CD14-positive monocyte (primary cell): ENCODE measurements at regions not wholly inside any gene's neighbourhood (a gene's known extent, or its start where the extent isn't known, plus 50 kb on each side); places are given as distances from the start of the nearest gene placed in this dataset.
A peak's percentile ranks its signal among the peaks of the same experiment; 100 is the strongest.

Experiments used
- DNase-seq, 3 donors: peaks; one replicate each; pipeline ENCODE4 v3.0.0-alpha.2; 2011 to 2022
- H2AFZ ChIP-seq: 2 replicates; pipeline ENCODE4 v1.6.0; 2012; ENCODE audit warnings: mild to moderate bottlenecking, low read depth, low read length, inconsistent platforms; ENCODE audit not compliant: insufficient read depth, poor library complexity, severe bottlenecking
- H3K27ac ChIP-seq, 2 donors: 1 replicate in 1 of 2; 2 replicates in 1 of 2; pipeline ENCODE4 v1.5.1; 2012 to 2013; ENCODE audit warnings: low read length in 2 of 2, control low read depth in 1 of 2, inconsistent platforms in 1 of 2, low read depth in 1 of 2, mild to moderate bottlenecking in 1 of 2
- H3K27me3 ChIP-seq, 2 donors: one replicate each; pipeline versions ENCODE4 v1.6.0 to v1.6.1; 2011 to 2013; ENCODE audit warnings: low read length in 2 of 2; ENCODE audit not compliant: control insufficient read depth in 2 of 2, insufficient read depth in 2 of 2
- H3K36me3 ChIP-seq, 2 donors: replicated peaks in 1 of 2; 1 replicate in 1 of 2; 2 replicates in 1 of 2; pipeline versions ENCODE4 v1.5.1 to v1.6.1; 2012 to 2013; ENCODE audit warnings: low read length in 2 of 2, control low read depth in 1 of 2, inconsistent platforms in 1 of 2, mild to moderate bottlenecking in 1 of 2; ENCODE audit not compliant: insufficient read depth in 2 of 2, control insufficient read depth in 1 of 2
- H3K4me1 ChIP-seq, 2 donors: 1 replicate in 1 of 2; 2 replicates in 1 of 2; pipeline versions ENCODE4 v1.5.1 to v1.6.1; 2012 to 2013; ENCODE audit warnings: low read length in 2 of 2, control low read depth in 1 of 2, inconsistent platforms in 1 of 2, mild to moderate bottlenecking in 1 of 2, moderate library complexity in 1 of 2; ENCODE audit not compliant: insufficient read depth in 2 of 2, control insufficient read depth in 1 of 2
- H3K4me2 ChIP-seq: replicated peaks from 2 replicates; pipeline ENCODE3; 2012; ENCODE audit warnings: low read length, moderate library complexity, mild to moderate bottlenecking; ENCODE audit not compliant: poor library complexity, severe bottlenecking; ENCODE audit errors: extremely low read depth
- H3K4me3 ChIP-seq, 3 experiments: fragments of 200-600 bp in 1 of 3; sonication (generic) in 1 of 3; replicated peaks in 1 of 3; 1 replicate in 2 of 3; 2 replicates in 1 of 3; pipeline ENCODE4 v1.5.1; 2011 to 2013; ENCODE audit warnings: low read length in 3 of 3, mild to moderate bottlenecking in 3 of 3, control low read depth in 2 of 3, low read depth in 2 of 3, inconsistent platforms in 1 of 3, moderate library complexity in 1 of 3
- H3K79me2 ChIP-seq: 2 replicates; pipeline ENCODE4 v1.6.0; 2012; ENCODE audit warnings: mild to moderate bottlenecking, control low read depth, inconsistent platforms, low read length, moderate library complexity; ENCODE audit not compliant: insufficient read depth
- H3K9ac ChIP-seq: 2 replicates; pipeline ENCODE4 v1.6.0; 2017; ENCODE audit warnings: low read length, mild to moderate bottlenecking; ENCODE audit not compliant: insufficient read depth, poor library complexity, severe bottlenecking
- H3K9me3 ChIP-seq, 2 donors: replicated peaks in 1 of 2; 1 replicate in 1 of 2; 2 replicates in 1 of 2; pipeline versions ENCODE4 v1.5.1 to v1.6.1; 2012 to 2013; ENCODE audit warnings: low read length in 2 of 2, control low read depth in 1 of 2; ENCODE audit not compliant: control insufficient read depth in 1 of 2, insufficient read depth in 1 of 2
- H4K20me1 ChIP-seq: 2 replicates; pipeline ENCODE4 v1.6.0; 2012; ENCODE audit warnings: mild to moderate bottlenecking, low read length, control low read depth, moderate library complexity; ENCODE audit not compliant: insufficient read depth
- H3K27ac Mint-ChIP-seq, 7 donors: one replicate each; pipeline ENCODE4 v1.8.0; 2020; ENCODE audit warnings: mild to moderate bottlenecking in 7 of 7, mixed read lengths in 7 of 7, moderate library complexity in 6 of 7, inconsistent platforms in 2 of 7
- H3K27me3 Mint-ChIP-seq, 3 donors: one replicate each; pipeline ENCODE4 v1.8.0; 2021 to 2022; ENCODE audit warnings: low read depth in 3 of 3, mild to moderate bottlenecking in 3 of 3, mixed read lengths in 3 of 3, moderate library complexity in 3 of 3, inconsistent platforms in 1 of 3
- H3K36me3 Mint-ChIP-seq, 2 donors: one replicate each; pipeline ENCODE4 v1.8.0; 2020; ENCODE audit warnings: mixed read lengths in 2 of 2, inconsistent platforms in 1 of 2, mild to moderate bottlenecking in 1 of 2
- H3K4me1 Mint-ChIP-seq: one replicate; pipeline ENCODE4 v1.8.0; 2020; ENCODE audit warnings: mild to moderate bottlenecking, mixed read lengths
- H3K4me3 Mint-ChIP-seq, 2 donors: one replicate each; pipeline ENCODE4 v1.8.0; 2020; ENCODE audit warnings: mild to moderate bottlenecking in 2 of 2, mixed read lengths in 2 of 2, moderate library complexity in 1 of 2
- H3K9me3 Mint-ChIP-seq, 7 donors: one replicate each; pipeline ENCODE4 v1.8.0; 2020 to 2022; ENCODE audit warnings: mixed read lengths in 7 of 7, mild to moderate bottlenecking in 6 of 7, moderate library complexity in 6 of 7, inconsistent platforms in 2 of 7
- WGBS: methylation state at CpG from one replicate; pipeline ENCODE4 v1.1.5; 2013; ENCODE audit warnings: missing lambda C conversion rate; ENCODE audit not compliant: insufficient coverage; 5-methylcytosine and 5-hydroxymethylcytosine counted together
- intact Hi-C, 2 donors: fragments of 100-400 bp; cut with micrococcal nuclease; formaldehyde crosslinking; loops; one replicate each; pipeline versions ENCODE4 v1.15.0 to v1.15.1; 2023
- TF ChIP-seq, protein P1 (sequence below): fragments of 200-600 bp; IDR thresholded peaks from one replicate; pipeline ENCODE4 v1.8.0; 2022; ENCODE audit warnings: antibody characterized with exemption, mild to moderate bottlenecking

DNA sequence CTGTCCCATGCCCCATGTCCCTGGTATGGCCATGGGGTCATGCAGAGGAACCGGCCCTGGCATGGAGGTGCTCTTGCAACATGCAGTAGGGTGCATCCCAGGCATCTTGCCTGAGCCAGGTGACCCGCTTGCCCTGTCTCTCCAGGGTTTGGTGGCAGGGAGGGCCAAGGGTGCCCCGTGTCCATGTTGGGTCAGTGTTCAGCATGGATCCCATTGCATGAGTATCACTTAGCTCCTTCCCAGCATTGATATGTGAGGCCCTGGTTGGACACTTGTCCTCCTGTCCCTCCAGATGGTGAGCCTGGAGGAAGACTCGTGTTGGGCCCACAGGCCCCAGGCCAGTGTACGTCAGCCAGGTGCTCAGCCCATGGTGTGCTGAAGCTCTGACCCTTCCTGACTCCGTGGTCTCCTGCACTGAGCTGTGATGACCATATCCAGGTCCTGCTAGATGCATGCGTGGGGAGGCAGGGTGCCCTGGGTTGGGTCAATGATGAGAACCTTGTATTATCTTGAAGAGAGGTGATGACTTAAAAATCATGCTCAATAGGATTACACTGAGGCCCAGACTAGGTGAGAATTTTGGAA is 205.0 kb downstream of the UBE3A start:
- DNase-seq = no peak
- H3K4me1 Mint-ChIP-seq = no peaks in the 10 kb centered on the region
- Histone ChIP-seq H3K4me2 (no peak overlapping the region), H3K79me2 (no peaks in the 10 kb centered on the region), H3K4me3 (no peak overlapping the region), H4K20me1 (no peaks in the 10 kb centered on the region), H3K27me3 (no peaks in the 10 kb centered on the region), H3K9me3 (peaks cover 100% of the 10 kb centered on the region in 2 donors), H3K27ac (no peak overlapping the region), H3K9ac (no peak overlapping the region), H2AFZ (no peak overlapping the region), H3K4me1 (no peaks in the 10 kb centered on the region), H3K36me3 (no peaks in the 10 kb centered on the region)
- H3K4me3 Mint-ChIP-seq = no peak overlapping the region
- TF ChIP-seq, protein P1, sequence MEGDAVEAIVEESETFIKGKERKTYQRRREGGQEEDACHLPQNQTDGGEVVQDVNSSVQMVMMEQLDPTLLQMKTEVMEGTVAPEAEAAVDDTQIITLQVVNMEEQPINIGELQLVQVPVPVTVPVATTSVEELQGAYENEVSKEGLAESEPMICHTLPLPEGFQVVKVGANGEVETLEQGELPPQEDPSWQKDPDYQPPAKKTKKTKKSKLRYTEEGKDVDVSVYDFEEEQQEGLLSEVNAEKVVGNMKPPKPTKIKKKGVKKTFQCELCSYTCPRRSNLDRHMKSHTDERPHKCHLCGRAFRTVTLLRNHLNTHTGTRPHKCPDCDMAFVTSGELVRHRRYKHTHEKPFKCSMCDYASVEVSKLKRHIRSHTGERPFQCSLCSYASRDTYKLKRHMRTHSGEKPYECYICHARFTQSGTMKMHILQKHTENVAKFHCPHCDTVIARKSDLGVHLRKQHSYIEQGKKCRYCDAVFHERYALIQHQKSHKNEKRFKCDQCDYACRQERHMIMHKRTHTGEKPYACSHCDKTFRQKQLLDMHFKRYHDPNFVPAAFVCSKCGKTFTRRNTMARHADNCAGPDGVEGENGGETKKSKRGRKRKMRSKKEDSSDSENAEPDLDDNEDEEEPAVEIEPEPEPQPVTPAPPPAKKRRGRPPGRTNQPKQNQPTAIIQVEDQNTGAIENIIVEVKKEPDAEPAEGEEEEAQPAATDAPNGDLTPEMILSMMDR = no peak
- intact Hi-C loops = no loop called here
- peak overlapping the region in 1 of 7 donors; percentile 0 for H3K27ac Mint-ChIP-seq
- peaks cover 0 to 3% (median 0%) of the 10 kb centered on the region in 3 donors for H3K27me3 Mint-ChIP-seq
- 87% methylated on average over 7 of the region's 7 CpGs for WGBS
- H3K36me3 Mint-ChIP-seq = no peaks in the 10 kb centered on the region
- peaks cover 38 to 97% (median 92%) of the 10 kb centered on the region in 7 donors for H3K9me3 Mint-ChIP-seq

DNA sequence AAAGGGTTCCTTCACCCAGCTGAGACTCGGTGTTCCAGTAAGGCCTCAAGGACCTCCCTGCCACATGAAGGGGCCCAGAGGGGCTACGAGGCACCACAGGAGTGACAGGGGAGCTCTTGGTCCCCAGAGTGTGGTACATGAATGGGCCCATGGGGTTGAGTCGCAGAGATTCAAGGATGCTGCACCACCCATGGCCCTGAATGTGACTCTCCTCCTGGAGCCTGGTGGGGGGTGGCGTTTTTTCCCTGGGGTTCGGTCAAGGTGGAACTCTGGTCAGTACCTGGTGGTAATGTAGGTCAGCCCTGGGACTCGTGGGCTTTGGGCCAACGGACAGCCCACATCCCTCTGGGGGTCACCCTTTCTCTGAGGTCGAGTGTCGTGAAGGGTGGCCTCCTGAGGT is 204.0 kb downstream of the UBE3A start:
- no peaks in the 10 kb centered on the region for H3K4me1 ChIP-seq
- H3K4me2 ChIP-seq = no peak overlapping the region
- intact Hi-C loops = no loop called here
- Mint-ChIP-seq H3K36me3 (no peaks in the 10 kb centered on the region), H3K4me1 (no peaks in the 10 kb centered on the region), H3K27ac (peak overlapping the region in 1 of 7 donors; percentile 0), H3K27me3 (peaks cover 0 to 3% (median 0%) of the 10 kb centered on the region in 3 donors), H3K4me3 (no peak overlapping the region), H3K9me3 (peaks cover 43 to 97% (median 92%) of the 10 kb centered on the region in 7 donors)
- H3K27me3 ChIP-seq = no peaks in the 10 kb centered on the region
- H3K27ac ChIP-seq = no peak overlapping the region
- H3K79me2 ChIP-seq = no peaks in the 10 kb centered on the region
- H3K36me3 ChIP-seq = no peaks in the 10 kb centered on the region
- no peak for DNase-seq
- no peaks in the 10 kb centered on the region for H4K20me1 ChIP-seq
- no peak overlapping the region for H3K4me3 ChIP-seq
- H2AFZ ChIP-seq = no peak overlapping the region
- TF ChIP-seq, protein P1 = no peak
- 81% methylated on average over 9 of the region's 9 CpGs for WGBS
- no peak overlapping the region for H3K9ac ChIP-seq
- peaks cover 98 to 100% of the 10 kb centered on the region in 2 donors for H3K9me3 ChIP-seq
